ENCODE measurements at regions not wholly inside any gene's neighbourhood (a gene's known extent, or its start where the extent isn't known, plus 50 kb on each side); places are given as distances from the start of the nearest gene placed in this dataset.

DNA sequence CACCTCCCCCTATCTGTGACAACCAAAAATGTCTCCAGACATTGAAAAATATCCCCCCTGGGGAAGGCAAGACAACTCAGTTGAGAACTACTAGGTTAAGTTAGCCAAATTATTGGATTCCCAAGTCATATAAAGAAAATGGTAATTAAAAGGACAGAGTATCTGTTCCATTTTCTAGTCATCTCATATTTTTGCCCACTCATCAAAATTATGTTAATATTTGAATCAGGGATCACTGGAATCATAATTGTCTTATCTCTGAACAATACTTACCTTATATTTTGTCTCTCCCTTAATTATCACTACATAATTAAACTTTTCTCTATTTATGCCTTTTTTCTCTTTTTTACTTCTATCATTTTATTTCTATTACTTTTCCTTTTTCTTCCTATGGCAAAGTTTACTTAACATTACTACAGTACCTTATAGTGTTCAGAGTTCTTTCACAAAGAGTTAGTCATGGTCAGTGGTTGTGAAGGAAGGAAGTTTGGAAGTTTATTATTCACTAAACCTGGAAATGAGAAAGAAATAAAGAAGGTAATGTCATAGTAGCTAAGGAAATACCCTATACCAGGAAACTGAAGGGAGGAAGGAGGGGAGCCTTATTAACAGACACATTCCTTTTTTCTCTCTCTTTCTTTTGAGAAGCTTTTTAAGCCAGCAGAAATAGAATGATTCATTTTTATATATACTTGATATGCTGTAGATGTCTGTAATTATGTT, 332.9 kb downstream of the COL12A1 start:
- H3K4me3 ChIP-seq, result no peak overlapping the region
- ATAC-seq (ENCODE audit: low FRiP score in 2 of 2) (no peak), DNase-seq (no peak)
- no peaks in the 10 kb centered on the region for H3K36me3 ChIP-seq
- no peaks in the 10 kb centered on the region for H3K9me3 ChIP-seq
- H3K4me1 ChIP-seq, result no peaks in the 10 kb centered on the region
- TF ChIP-seq POLR2A (IDR thresholded peaks at IDR 0.05) (no peak), CTCF (IDR thresholded peaks at IDR 0.05) (no peak), POLR2AphosphoS5 (IDR thresholded peaks at IDR 0.05) (no peak), EP300 (IDR thresholded peaks at IDR 0.05) (no peak)
- no peaks in the 10 kb centered on the region for H3K27me3 ChIP-seq
- H3K27ac ChIP-seq, result no peak overlapping the region

DNA sequence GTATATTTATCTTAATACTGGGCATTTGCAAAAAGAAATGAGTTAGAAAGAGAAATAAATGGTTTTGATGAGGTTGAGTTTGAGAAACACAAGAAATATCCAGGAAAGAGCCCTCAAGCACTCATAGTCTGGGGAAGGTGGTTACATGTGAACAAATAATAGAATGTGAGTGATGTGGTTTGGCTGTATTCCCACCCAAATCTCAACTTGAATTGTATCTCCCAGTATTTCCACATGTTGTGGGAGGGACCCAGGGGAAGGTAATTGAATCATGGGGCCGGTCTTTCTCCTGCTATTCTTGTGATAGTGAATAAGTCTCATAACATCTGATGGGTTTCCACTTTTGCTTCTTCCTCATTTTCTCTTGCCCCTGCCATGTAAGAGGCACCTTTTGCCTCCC, 334.1 kb downstream of the COL12A1 start:
- Histone ChIP-seq H3K36me3 (no peaks in the 10 kb centered on the region), H3K9me3 (no peaks in the 10 kb centered on the region), H3K4me1 (no peaks in the 10 kb centered on the region), H3K27me3 (no peaks in the 10 kb centered on the region), H3K4me3 (no peak overlapping the region), H3K27ac (no peak overlapping the region)
- ATAC-seq (ENCODE audit: low FRiP score in 2 of 2), result no peak
- 63 to 88% methylated on average over 1 of the region's 1 CpG for WGBS, 2 donors
- DNase-seq, result no peak
- no peak for TF ChIP-seq CTCF (IDR thresholded peaks at IDR 0.05)
- TF ChIP-seq POLR2AphosphoS5 (IDR thresholded peaks at IDR 0.05), result no peak
- TF ChIP-seq EP300 (IDR thresholded peaks at IDR 0.05), result no peak
- no peak for TF ChIP-seq POLR2A (IDR thresholded peaks at IDR 0.05)

DNA sequence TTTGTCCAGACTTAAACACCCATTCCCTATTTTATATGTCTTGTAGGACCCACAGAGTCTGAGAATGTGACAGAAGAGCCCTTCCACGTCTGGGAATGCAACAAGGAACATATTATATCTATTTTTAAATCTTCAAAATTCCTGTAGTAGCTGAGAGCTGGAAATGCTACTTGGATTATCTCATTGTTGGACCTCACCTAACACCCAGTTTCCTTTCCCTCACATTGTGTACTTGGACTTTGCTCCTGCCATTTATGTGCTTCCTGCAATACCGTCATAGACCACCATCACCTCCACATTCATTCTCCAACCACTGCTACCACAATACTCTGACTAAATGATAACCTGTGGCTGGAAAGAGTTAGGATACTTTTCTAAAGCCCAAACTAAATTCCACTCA, 335.4 kb downstream of the COL12A1 start:
- ATAC-seq (ENCODE audit: low FRiP score in 2 of 2), result no peak
- no peaks in the 10 kb centered on the region for H3K36me3 ChIP-seq
- H3K27me3 ChIP-seq, result no peaks in the 10 kb centered on the region
- no peak overlapping the region for H3K4me3 ChIP-seq
- no peak overlapping the region for H3K27ac ChIP-seq
- TF ChIP-seq POLR2AphosphoS5 (IDR thresholded peaks at IDR 0.05) (no peak), POLR2A (IDR thresholded peaks at IDR 0.05) (no peak), EP300 (IDR thresholded peaks at IDR 0.05) (no peak)
- DNase-seq, result no peak
- H3K9me3 ChIP-seq, result no peaks in the 10 kb centered on the region
- no peaks in the 10 kb centered on the region for H3K4me1 ChIP-seq
- WGBS, 2 donors, result 44% methylated on average over 2 of the region's 2 CpGs

- Histone ChIP-seq H3K27me3 (no peaks in the 10 kb centered on the region), H3K4me3 (no peak overlapping the region), H3K36me3 (no peaks in the 10 kb centered on the region), H3K9me3 (no peaks in the 10 kb centered on the region), H3K4me1 (no peaks in the 10 kb centered on the region), H3K27ac (no peak overlapping the region)
- no peak for DNase-seq
- ATAC-seq (ENCODE audit: low FRiP score in 2 of 2), result no peak
- WGBS, 2 donors, result 76 to 82% methylated on average over 2 of the region's 2 CpGs
- TF ChIP-seq POLR2AphosphoS5 (IDR thresholded peaks at IDR 0.05) (no peak), CTCF (IDR thresholded peaks at IDR 0.05) (no peak), POLR2A (IDR thresholded peaks at IDR 0.05) (no peak), EP300 (IDR thresholded peaks at IDR 0.05) (no peak)
Observed at GRCh38 chr6:74867291-74867690, 338.6 kb downstream of the COL12A1 start.

- Histone ChIP-seq H3K27ac (no peak overlapping the region), H3K4me3 (no peak overlapping the region), H3K9me3 (no peaks in the 10 kb centered on the region), H3K36me3 (no peaks in the 10 kb centered on the region), H3K4me1 (no peaks in the 10 kb centered on the region), H3K27me3 (no peaks in the 10 kb centered on the region)
- WGBS, 2 donors, result 50 to 69% methylated on average over 1 of the region's 1 CpG
- ATAC-seq (ENCODE audit: low FRiP score in 2 of 2) (no peak), DNase-seq (no peak)
- no peak for TF ChIP-seq POLR2AphosphoS5 (IDR thresholded peaks at IDR 0.05)
- no peak for TF ChIP-seq EP300 (IDR thresholded peaks at IDR 0.05)
Observed at GRCh38 chr6:74863968-74864367, 341.9 kb downstream of the COL12A1 start.

DNA sequence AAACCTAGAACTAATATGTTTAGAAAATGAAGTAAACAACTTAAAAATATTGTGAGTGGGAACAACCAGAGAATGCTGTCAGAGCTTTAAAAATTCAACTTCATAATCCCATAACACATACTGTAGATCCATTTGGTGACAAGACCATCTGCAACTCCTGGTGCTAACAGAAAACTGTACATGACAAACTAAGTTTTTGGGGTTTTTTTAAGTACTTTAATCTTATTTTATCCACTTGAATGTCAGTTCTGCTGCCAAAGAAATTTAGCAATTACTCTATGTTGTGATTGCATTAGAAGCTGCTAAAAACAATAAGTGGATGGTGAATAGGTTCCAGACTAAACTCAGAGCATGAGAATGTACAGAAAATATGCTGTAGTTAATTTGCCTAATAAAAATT, 345.4 kb downstream of the COL12A1 start:
- Histone ChIP-seq H3K27me3 (no peaks in the 10 kb centered on the region), H3K4me1 (no peaks in the 10 kb centered on the region), H3K27ac (no peak overlapping the region), H3K36me3 (no peaks in the 10 kb centered on the region), H3K9me3 (no peaks in the 10 kb centered on the region), H3K4me3 (no peak overlapping the region)
- DNase-seq, result no peak
- no peak for ATAC-seq (ENCODE audit: low FRiP score in 2 of 2)
- TF ChIP-seq CTCF (IDR thresholded peaks at IDR 0.05), result no peak
- TF ChIP-seq POLR2AphosphoS5 (IDR thresholded peaks at IDR 0.05), result no peak
- TF ChIP-seq EP300 (IDR thresholded peaks at IDR 0.05), result no peak
- TF ChIP-seq POLR2A (IDR thresholded peaks at IDR 0.05), result no peak

Measured in upper lobe of left lung (tissue), 6 donors.